WERI-Rb-1 (cell line): ENCODE measurements at regions not wholly inside any gene's neighbourhood (a gene's known extent, or its start where the extent isn't known, plus 50 kb on each side); places are given as distances from the start of the nearest gene placed in this dataset.

Experiments
- DNase-seq: peaks from one replicate; pipeline ENCODE4 v3.0.0-alpha.2; 2020
- H3K27ac ChIP-seq: fragments of 250-450 bp; sonication (Bioruptor Pico); 2 replicates; pipeline ENCODE4 v1.5.1; 2020; ENCODE audit warnings: mild to moderate bottlenecking, moderate library complexity
- H3K27me3 ChIP-seq: fragments of 250-450 bp; sonication (Bioruptor Pico); 2 replicates; pipeline ENCODE4 v1.5.1; 2021; ENCODE audit warnings: mild to moderate bottlenecking, low read depth, moderate library complexity; ENCODE audit not compliant: insufficient read depth, severe bottlenecking
- H3K36me3 ChIP-seq: fragments of 250-450 bp; sonication (Bioruptor Pico); 2 replicates; pipeline ENCODE4 v1.5.1; 2020; ENCODE audit warnings: mild to moderate bottlenecking, moderate library complexity
- H3K4me3 ChIP-seq: 2 replicates; pipeline ENCODE4 v1.5.1; 2011; ENCODE audit warnings: low read depth, mild to moderate bottlenecking, control low read depth, low read length
- H3K9me3 ChIP-seq: fragments of 250-450 bp; sonication (Bioruptor Pico); 2 replicates; pipeline ENCODE4 v1.5.1; 2021; ENCODE audit warnings: mild to moderate bottlenecking, moderate library complexity; ENCODE audit not compliant: severe bottlenecking
- TF ChIP-seq, protein P1 (sequence below): IDR thresholded peaks from 2 replicates; pipeline ENCODE4 v1.5.1; 2011; ENCODE audit warnings: low read depth, mild to moderate bottlenecking, control low read depth, inconsistent platforms, low read length

DNA sequence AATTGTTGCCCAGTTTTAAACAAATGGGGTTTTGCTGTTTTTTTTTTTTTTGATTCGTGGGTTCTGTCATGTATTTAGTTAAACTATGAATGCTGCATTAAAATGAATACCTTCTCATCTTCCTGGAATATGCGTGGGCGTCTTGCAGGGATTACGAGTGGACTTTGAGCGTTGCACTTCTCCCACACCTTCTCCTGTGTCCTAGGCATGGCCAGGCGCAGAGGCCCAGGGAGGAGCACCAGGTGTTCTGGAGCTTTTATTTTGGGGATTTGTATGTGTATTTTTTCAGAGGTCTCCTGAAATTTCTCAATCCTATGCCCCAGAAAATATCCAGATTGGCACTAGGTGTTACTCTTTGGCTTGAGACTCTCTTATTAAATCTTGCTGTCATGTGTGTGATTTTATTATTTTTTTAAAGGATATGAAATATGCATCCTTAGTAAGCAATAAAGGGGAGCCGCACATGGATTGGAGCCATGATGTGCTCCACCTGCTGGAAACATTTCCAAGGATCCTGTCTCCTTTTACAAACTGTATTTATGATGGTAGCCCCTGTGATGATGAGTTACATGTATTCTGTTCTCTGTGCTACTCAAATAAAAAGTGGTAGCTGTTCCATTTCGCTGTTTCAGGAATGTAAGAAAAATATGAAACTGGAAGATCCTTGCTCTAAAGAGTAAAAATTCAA is 482.2 kb upstream of the KLF6 start:
- Histone ChIP-seq H3K27ac (no peak overlapping the region), H3K9me3 (no peaks in the 10 kb centered on the region), H3K4me3 (no peak overlapping the region), H3K27me3 (no peaks in the 10 kb centered on the region), H3K36me3 (no peaks in the 10 kb centered on the region)
- TF ChIP-seq, protein P1, sequence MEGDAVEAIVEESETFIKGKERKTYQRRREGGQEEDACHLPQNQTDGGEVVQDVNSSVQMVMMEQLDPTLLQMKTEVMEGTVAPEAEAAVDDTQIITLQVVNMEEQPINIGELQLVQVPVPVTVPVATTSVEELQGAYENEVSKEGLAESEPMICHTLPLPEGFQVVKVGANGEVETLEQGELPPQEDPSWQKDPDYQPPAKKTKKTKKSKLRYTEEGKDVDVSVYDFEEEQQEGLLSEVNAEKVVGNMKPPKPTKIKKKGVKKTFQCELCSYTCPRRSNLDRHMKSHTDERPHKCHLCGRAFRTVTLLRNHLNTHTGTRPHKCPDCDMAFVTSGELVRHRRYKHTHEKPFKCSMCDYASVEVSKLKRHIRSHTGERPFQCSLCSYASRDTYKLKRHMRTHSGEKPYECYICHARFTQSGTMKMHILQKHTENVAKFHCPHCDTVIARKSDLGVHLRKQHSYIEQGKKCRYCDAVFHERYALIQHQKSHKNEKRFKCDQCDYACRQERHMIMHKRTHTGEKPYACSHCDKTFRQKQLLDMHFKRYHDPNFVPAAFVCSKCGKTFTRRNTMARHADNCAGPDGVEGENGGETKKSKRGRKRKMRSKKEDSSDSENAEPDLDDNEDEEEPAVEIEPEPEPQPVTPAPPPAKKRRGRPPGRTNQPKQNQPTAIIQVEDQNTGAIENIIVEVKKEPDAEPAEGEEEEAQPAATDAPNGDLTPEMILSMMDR: no peak
- DNase-seq: no peak

- Histone ChIP-seq H3K4me3 (no peak overlapping the region), H3K27ac (no peak overlapping the region), H3K9me3 (no peaks in the 10 kb centered on the region), H3K36me3 (no peaks in the 10 kb centered on the region), H3K27me3 (no peaks in the 10 kb centered on the region)
- no peak for DNase-seq
- TF ChIP-seq, protein P1: no peak
Observed at GRCh38 chr10:4266416-4267085, 481.5 kb upstream of the KLF6 start.

- Histone ChIP-seq H3K27me3 (no peaks in the 10 kb centered on the region), H3K27ac (no peak overlapping the region), H3K36me3 (no peaks in the 10 kb centered on the region), H3K4me3 (no peak overlapping the region), H3K9me3 (no peaks in the 10 kb centered on the region)
- TF ChIP-seq, protein P1: no peak
- DNase-seq: no peak
Observed at GRCh38 chr10:4265964-4266363, 481.0 kb upstream of the KLF6 start.

GRCh38 chr10:4264209-4264865 is 479.3 kb upstream of the KLF6 start:
- Histone ChIP-seq H3K27ac (no peak overlapping the region), H3K27me3 (no peaks in the 10 kb centered on the region), H3K4me3 (no peak overlapping the region), H3K36me3 (no peaks in the 10 kb centered on the region), H3K9me3 (no peaks in the 10 kb centered on the region)
- DNase-seq: no peak
- TF ChIP-seq, protein P1: no peak

GRCh38 chr10:4263601-4263921 is 478.6 kb upstream of the KLF6 start:
- TF ChIP-seq, protein P1: no peak
- Histone ChIP-seq H3K36me3 (no peaks in the 10 kb centered on the region), H3K4me3 (no peak overlapping the region)

More at GRCh38 chr10:4263601-4263921, 478.6 kb upstream of the KLF6 start:
- no peaks in the 10 kb centered on the region for H3K27me3 ChIP-seq
- H3K9me3 ChIP-seq: no peaks in the 10 kb centered on the region
- no peak overlapping the region for H3K27ac ChIP-seq
- no peak for DNase-seq
